HCT116 (cell line): ENCODE measurements at regions not wholly inside any gene's neighbourhood (a gene's known extent, or its start where the extent isn't known, plus 50 kb on each side); places are given as distances from the start of the nearest gene placed in this dataset.
A peak's percentile ranks its signal among the peaks of the same experiment; 100 is the strongest.

ENCODE experiments used
- ATAC-seq: fragments of 200-7000 bp; cut with Tn5 transposase; 2 replicates; pipeline ENCODE4 v1.9.1; 2020; ENCODE audit warnings: mild to moderate bottlenecking, moderate library complexity
- BruUV-seq: library from RNA; stranded (reverse); fragments of 400-500 nt; replicated peaks from 2 replicates; lab custom pipeline; 2021; lab: Mats Ljungman, UMichigan
- CTCF ChIA-PET: fragments of 300-600 bp; sonication (Branson Sonifier 250); formaldehyde crosslinking; loops from one replicate; lab custom pipeline; 2021; ENCODE audit warnings: antibody characterized with exemption; lab: Charles Lee
- POLR2A ChIA-PET: fragments of 300-600, 350-600 bp; sonication (Branson Sonifier 250); formaldehyde crosslinking; loops from one replicate; lab custom pipeline; 2021; ENCODE audit warnings: antibody characterized with exemption; lab: Charles Lee
- RAD21 ChIA-PET, 2 experiments: fragments of 300-600 bp; sonication (Branson Sonifier 250); formaldehyde crosslinking; loops; one replicate each; lab custom pipeline; 2023; ENCODE audit warnings: low total read pairs in 2 of 2; ENCODE audit not compliant: uncharacterized antibody in 2 of 2, unreplicated experiment in 2 of 2, low non-redundant PET in 1 of 2; lab: Charles Lee
- DNase-seq: peaks from one replicate; pipeline ENCODE4 v3.0.0-alpha.2; 2010; ENCODE audit warnings: low read depth, low spot score
- H2AFZ ChIP-seq: fragments of 200-600 bp; shearing (Covaris generic), sonication (generic); 2 replicates; pipeline ENCODE4 v1.6.1; 2017; ENCODE audit warnings: low read depth, mixed run types, mixed read lengths, antibody characterized with exemption, low read length; ENCODE audit not compliant: poor library complexity, severe bottlenecking
- H3K27ac ChIP-seq: 2 replicates; pipeline ENCODE4 v1.5.1; 2012; ENCODE audit warnings: low read depth, low read length
- H3K27me3 ChIP-seq: fragments of 200-600 bp; sonication (generic); 2 replicates; pipeline ENCODE4 v1.6.1; 2016; ENCODE audit warnings: mixed run types, low read length, mixed read lengths; ENCODE audit not compliant: insufficient read depth
- H3K36me3 ChIP-seq, 2 experiments: fragments of 200-500 bp in 1 of 2; fragments of 200-600 bp in 1 of 2; sonication (Bioruptor generic) in 1 of 2; sonication (generic) in 1 of 2; 2 replicates each; pipeline versions ENCODE4 v1.5.1 to v1.6.1; 2014 to 2016; ENCODE audit warnings: low read length in 2 of 2, inconsistent platforms in 1 of 2, mixed read lengths in 1 of 2, mixed run types in 1 of 2; ENCODE audit not compliant: insufficient read depth in 2 of 2, control insufficient read depth in 1 of 2
- H3K4me1 ChIP-seq, 2 experiments: fragments of 200-600 bp in 1 of 2; sonication (generic) in 1 of 2; 2 replicates each; pipeline versions ENCODE4 v1.5.1 to v1.6.1; 2012 to 2017; ENCODE audit warnings: low read length in 2 of 2, inconsistent platforms in 1 of 2, mild to moderate bottlenecking in 1 of 2, mixed read lengths in 1 of 2, mixed run types in 1 of 2, moderate library complexity in 1 of 2; ENCODE audit not compliant: insufficient read depth in 2 of 2, control insufficient read depth in 1 of 2
- H3K4me2 ChIP-seq: fragments of 200-600 bp; sonication (generic); 2 replicates; pipeline ENCODE4 v1.6.1; 2017; ENCODE audit warnings: mixed run types, low read length, mixed read lengths
- H3K4me3 ChIP-seq, 2 experiments: fragments of 200-600 bp in 1 of 2; sonication (generic) in 1 of 2; replicated peaks in 1 of 2; 2 replicates each; pipeline ENCODE4 v1.5.1; 2011 to 2016; ENCODE audit warnings: low read length in 2 of 2, control low read depth in 1 of 2, low read depth in 1 of 2, mild to moderate bottlenecking in 1 of 2, mixed read lengths in 1 of 2, mixed run types in 1 of 2
- H3K79me2 ChIP-seq: fragments of 200-600 bp; sonication (generic); 2 replicates; pipeline ENCODE4 v1.6.1; 2017; ENCODE audit warnings: mild to moderate bottlenecking, mixed run types, low read length, moderate library complexity, mixed read lengths; ENCODE audit not compliant: insufficient read depth
- H3K9ac ChIP-seq: fragments of 200-600 bp; sonication (generic); 2 replicates; pipeline ENCODE4 v1.6.1; 2016; ENCODE audit warnings: low read length, mixed read lengths
- H3K9me2 ChIP-seq: fragments of 200-600 bp; sonication (generic), shearing (Covaris generic); 2 replicates; pipeline ENCODE4 v1.6.1; 2017; ENCODE audit warnings: mixed run types, mild to moderate bottlenecking, moderate library complexity; ENCODE audit not compliant: insufficient read depth
- H3K9me3 ChIP-seq, 2 experiments: fragments of 200-500 bp in 1 of 2; fragments of 200-600 bp in 1 of 2; sonication (Bioruptor generic) in 1 of 2; sonication (generic) in 1 of 2; 2 replicates each; pipeline ENCODE4 v1.6.1; 2014 to 2017; ENCODE audit warnings: low read length in 2 of 2, mixed read lengths in 2 of 2, inconsistent platforms in 1 of 2, low read depth in 1 of 2, mild to moderate bottlenecking in 1 of 2, mixed run types in 1 of 2, moderate library complexity in 1 of 2; ENCODE audit not compliant: control insufficient read depth in 1 of 2, insufficient read depth in 1 of 2
- H4K20me1 ChIP-seq: fragments of 200-600 bp; sonication (generic), shearing (Covaris generic); 2 replicates; pipeline ENCODE4 v1.6.1; 2017; ENCODE audit warnings: mixed run types, mild to moderate bottlenecking, moderate library complexity; ENCODE audit not compliant: insufficient read depth
- ATF3 ChIP-seq: IDR thresholded peaks from 2 replicates; pipeline ENCODE4 v1.6.1; 2012
- CEBPB ChIP-seq: IDR thresholded peaks from 2 replicates; pipeline ENCODE4 v1.6.1; 2012; ENCODE audit warnings: low read depth
- EZH2 ChIP-seq: fragments of 200-600 bp; sonication (generic); IDR thresholded peaks from 2 replicates; pipeline ENCODE4 v1.6.1; 2017; ENCODE audit warnings: antibody characterized with exemption, mixed run types
- JUND ChIP-seq: IDR thresholded peaks from 2 replicates; pipeline ENCODE4 v1.6.1; 2012
- MAX ChIP-seq: IDR thresholded peaks from 2 replicates; pipeline ENCODE4 v1.6.1; 2012
- POLR2A ChIP-seq: IDR thresholded peaks from 2 replicates; pipeline ENCODE4 v1.7.0; 2011; ENCODE audit warnings: borderline replicate concordance; ENCODE audit not compliant: insufficient read depth, insufficient read length; ENCODE audit errors: extremely low read depth
- POLR2AphosphoS5 ChIP-seq: IDR thresholded peaks from 2 replicates; pipeline ENCODE4 v1.6.1; 2011; ENCODE audit warnings: mild to moderate bottlenecking, low read depth, low read length, moderate library complexity
- SIN3A ChIP-seq: IDR thresholded peaks from 2 replicates; pipeline ENCODE4 v1.6.1; 2012; ENCODE audit warnings: low read depth
- SP1 ChIP-seq: IDR thresholded peaks from 2 replicates; pipeline ENCODE4 v1.6.1; 2012; ENCODE audit warnings: low read depth
- SRF ChIP-seq: IDR thresholded peaks from 2 replicates; pipeline ENCODE4 v1.6.1; 2012; ENCODE audit warnings: low read depth
- YY1 ChIP-seq: IDR thresholded peaks from 2 replicates; pipeline ENCODE4 v1.6.1; 2011; ENCODE audit warnings: low read length, low read depth, moderate library complexity, mild to moderate bottlenecking; ENCODE audit not compliant: insufficient replicate concordance; ENCODE audit errors: extremely low read depth
- ZFX ChIP-seq: fragments of 450-650 bp; IDR thresholded peaks from 2 replicates; pipeline ENCODE4 v1.6.1; 2017
- intact Hi-C: fragments of 100-400 bp; cut with micrococcal nuclease; formaldehyde crosslinking; loops from 2 replicates; pipeline ENCODE4 v1.10.0; 2022
- TF ChIP-seq, protein P1 (sequence below): IDR thresholded peaks from 2 replicates; pipeline ENCODE4 v1.6.1; 2012; ENCODE audit warnings: low read depth
- TF ChIP-seq, protein P2 (sequence below), 3 experiments: fragments of 200-600 bp in 1 of 3; sonication (generic) in 1 of 3; IDR thresholded peaks in 2 of 3; conservative IDR thresholded peaks in 1 of 3; 2 replicates each; pipeline ENCODE4 v1.5.1; 2012 to 2017; ENCODE audit warnings: low read depth in 2 of 3, low read length in 2 of 3, antibody characterized with exemption in 1 of 3, borderline replicate concordance in 1 of 3, control low read depth in 1 of 3, mild to moderate bottlenecking in 1 of 3, mixed read lengths in 1 of 3, mixed run types in 1 of 3, moderate library complexity in 1 of 3; ENCODE audit not compliant: insufficient read depth in 1 of 3

DNA sequence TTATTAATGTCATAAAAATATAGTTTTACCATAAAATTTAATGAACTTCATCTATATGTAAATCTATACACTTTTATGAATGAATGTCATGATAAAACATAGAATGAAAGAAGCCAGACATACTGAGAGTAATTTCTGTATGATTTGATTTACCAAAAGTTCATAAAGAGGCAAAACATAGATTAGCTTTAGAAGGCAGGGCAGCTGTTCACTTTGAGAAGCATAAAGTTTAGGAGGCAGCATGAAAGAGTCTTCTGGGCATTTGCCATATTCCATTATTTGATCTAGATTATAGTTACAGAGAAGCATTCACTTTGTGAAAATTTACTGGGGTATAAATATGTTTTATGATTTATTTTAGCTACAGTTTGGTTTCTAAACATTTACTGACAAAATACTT, 487.2 kb downstream of the ANKRD7 start:
- Histone ChIP-seq H3K4me2 (no peak overlapping the region), H4K20me1 (no peaks in the 10 kb centered on the region), H3K9ac (no peak overlapping the region), H3K4me3 (no peak overlapping the region)
- TF ChIP-seq POLR2AphosphoS5 = no peak
- TF ChIP-seq SRF = no peak
- TF ChIP-seq EZH2 = no peak
- TF ChIP-seq, all 23 proteins: peak for 0
- Histone ChIP-seq H3K27ac (no peak overlapping the region), H3K4me1 (no peaks in the 10 kb centered on the region), H3K9me2 (no peaks in the 10 kb centered on the region), H3K9me3 (no peaks in the 10 kb centered on the region), H3K79me2 (no peaks in the 10 kb centered on the region), H3K36me3 (no peaks in the 10 kb centered on the region), H3K27me3 (no peaks in the 10 kb centered on the region), H2AFZ (peak overlapping the region; percentile 35)
- RAD21 ChIA-PET = no interaction called here
- DNase-seq = no peak
- no TSS peak for BruUV-seq
- CTCF ChIA-PET = no interaction called here
- POLR2A ChIA-PET = no interaction called here
- no peak for ATAC-seq
- intact Hi-C loops = no loop called here

DNA sequence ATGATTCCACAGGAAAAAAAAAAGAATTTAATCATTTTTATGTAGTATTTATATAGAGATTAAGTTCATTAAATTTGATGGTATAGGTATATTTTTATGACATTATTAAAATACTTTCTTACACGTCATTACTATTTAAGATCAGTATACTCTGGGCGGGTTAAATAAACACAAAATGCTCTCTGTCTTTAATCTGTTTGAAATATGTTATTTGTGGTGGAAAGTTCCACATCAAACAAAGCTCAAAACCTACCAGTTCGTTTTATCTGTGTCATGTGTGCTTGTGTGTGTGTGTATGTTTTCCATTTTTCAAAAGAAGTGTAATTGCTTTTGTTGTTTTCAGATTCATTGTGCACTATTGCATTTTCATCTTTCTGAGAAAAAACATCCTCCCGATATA, 488.5 kb downstream of the ANKRD7 start:
- intact Hi-C loops = no loop called here
- no peak overlapping the region for H3K4me2 ChIP-seq
- H3K36me3 ChIP-seq = no peaks in the 10 kb centered on the region
- no peaks in the 10 kb centered on the region for H3K9me3 ChIP-seq
- H3K79me2 ChIP-seq = no peaks in the 10 kb centered on the region
- POLR2A ChIA-PET = no interaction called here
- no peak overlapping the region for H3K27ac ChIP-seq
- no peaks in the 10 kb centered on the region for H4K20me1 ChIP-seq
- DNase-seq = no peak
- ATAC-seq = no peak
- RAD21 ChIA-PET = no interaction called here
- no peaks in the 10 kb centered on the region for H3K9me2 ChIP-seq
- H2AFZ ChIP-seq = no peak overlapping the region
- H3K4me1 ChIP-seq = no peaks in the 10 kb centered on the region
- no peak overlapping the region for H3K9ac ChIP-seq
- no peak overlapping the region for H3K4me3 ChIP-seq
- CTCF ChIA-PET = no interaction called here
- H3K27me3 ChIP-seq = no peaks in the 10 kb centered on the region
- no TSS peak for BruUV-seq
- TF ChIP-seq CEBPB = no peak
- TF ChIP-seq EZH2 = no peak
- no peak for TF ChIP-seq MAX
- no peak for TF ChIP-seq ZFX
- TF ChIP-seq SRF = no peak
- TF ChIP-seq POLR2A = no peak
- TF ChIP-seq SIN3A = no peak
- TF ChIP-seq SP1 = no peak
- TF ChIP-seq, protein P1, sequence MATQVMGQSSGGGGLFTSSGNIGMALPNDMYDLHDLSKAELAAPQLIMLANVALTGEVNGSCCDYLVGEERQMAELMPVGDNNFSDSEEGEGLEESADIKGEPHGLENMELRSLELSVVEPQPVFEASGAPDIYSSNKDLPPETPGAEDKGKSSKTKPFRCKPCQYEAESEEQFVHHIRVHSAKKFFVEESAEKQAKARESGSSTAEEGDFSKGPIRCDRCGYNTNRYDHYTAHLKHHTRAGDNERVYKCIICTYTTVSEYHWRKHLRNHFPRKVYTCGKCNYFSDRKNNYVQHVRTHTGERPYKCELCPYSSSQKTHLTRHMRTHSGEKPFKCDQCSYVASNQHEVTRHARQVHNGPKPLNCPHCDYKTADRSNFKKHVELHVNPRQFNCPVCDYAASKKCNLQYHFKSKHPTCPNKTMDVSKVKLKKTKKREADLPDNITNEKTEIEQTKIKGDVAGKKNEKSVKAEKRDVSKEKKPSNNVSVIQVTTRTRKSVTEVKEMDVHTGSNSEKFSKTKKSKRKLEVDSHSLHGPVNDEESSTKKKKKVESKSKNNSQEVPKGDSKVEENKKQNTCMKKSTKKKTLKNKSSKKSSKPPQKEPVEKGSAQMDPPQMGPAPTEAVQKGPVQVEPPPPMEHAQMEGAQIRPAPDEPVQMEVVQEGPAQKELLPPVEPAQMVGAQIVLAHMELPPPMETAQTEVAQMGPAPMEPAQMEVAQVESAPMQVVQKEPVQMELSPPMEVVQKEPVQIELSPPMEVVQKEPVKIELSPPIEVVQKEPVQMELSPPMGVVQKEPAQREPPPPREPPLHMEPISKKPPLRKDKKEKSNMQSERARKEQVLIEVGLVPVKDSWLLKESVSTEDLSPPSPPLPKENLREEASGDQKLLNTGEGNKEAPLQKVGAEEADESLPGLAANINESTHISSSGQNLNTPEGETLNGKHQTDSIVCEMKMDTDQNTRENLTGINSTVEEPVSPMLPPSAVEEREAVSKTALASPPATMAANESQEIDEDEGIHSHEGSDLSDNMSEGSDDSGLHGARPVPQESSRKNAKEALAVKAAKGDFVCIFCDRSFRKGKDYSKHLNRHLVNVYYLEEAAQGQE = no peak
- no peak for TF ChIP-seq ATF3
- no peak for TF ChIP-seq YY1
- TF ChIP-seq, protein P2, sequence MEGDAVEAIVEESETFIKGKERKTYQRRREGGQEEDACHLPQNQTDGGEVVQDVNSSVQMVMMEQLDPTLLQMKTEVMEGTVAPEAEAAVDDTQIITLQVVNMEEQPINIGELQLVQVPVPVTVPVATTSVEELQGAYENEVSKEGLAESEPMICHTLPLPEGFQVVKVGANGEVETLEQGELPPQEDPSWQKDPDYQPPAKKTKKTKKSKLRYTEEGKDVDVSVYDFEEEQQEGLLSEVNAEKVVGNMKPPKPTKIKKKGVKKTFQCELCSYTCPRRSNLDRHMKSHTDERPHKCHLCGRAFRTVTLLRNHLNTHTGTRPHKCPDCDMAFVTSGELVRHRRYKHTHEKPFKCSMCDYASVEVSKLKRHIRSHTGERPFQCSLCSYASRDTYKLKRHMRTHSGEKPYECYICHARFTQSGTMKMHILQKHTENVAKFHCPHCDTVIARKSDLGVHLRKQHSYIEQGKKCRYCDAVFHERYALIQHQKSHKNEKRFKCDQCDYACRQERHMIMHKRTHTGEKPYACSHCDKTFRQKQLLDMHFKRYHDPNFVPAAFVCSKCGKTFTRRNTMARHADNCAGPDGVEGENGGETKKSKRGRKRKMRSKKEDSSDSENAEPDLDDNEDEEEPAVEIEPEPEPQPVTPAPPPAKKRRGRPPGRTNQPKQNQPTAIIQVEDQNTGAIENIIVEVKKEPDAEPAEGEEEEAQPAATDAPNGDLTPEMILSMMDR (IDR thresholded peaks at IDR 0.05 in 2 of 3, conservative IDR thresholded peaks at IDR 0.05 in 1 of 3; ENCODE audit: borderline replicate concordance in 1 of 3, insufficient read depth in 1 of 3, low read depth in 2 of 3, low read length in 2 of 3) = no peak
- TF ChIP-seq JUND = no peak
